ENCODE measurements at regions not wholly inside any gene's neighbourhood (a gene's known extent, or its start where the extent isn't known, plus 50 kb on each side); places are given as distances from the start of the nearest gene placed in this dataset.

- DNase-seq: no peak
Measured at GRCh38 chr10:107739951-107740350, 575.4 kb upstream of the SORCS1 start.

- no peak for DNase-seq
Measured at GRCh38 chr10:107733328-107734130, 569.0 kb upstream of the SORCS1 start.

- no peak for DNase-seq
Measured at GRCh38 chr10:107732045-107732444, 567.5 kb upstream of the SORCS1 start.

- no peak for DNase-seq
Measured at GRCh38 chr10:107728807-107729206, 564.3 kb upstream of the SORCS1 start.

GRCh38 chr10:107727767-107728317 lies 563.3 kb upstream of the SORCS1 start:
- no peak for DNase-seq

GRCh38 chr10:107718864-107719263 lies 554.4 kb upstream of the SORCS1 start:
- no peak for DNase-seq

- no peak for DNase-seq
Measured at GRCh38 chr10:107717046-107717445, 552.5 kb upstream of the SORCS1 start.

GRCh38 chr10:107715565-107715964 lies 551.1 kb upstream of the SORCS1 start:
- DNase-seq: no peak

- no peak for DNase-seq
Measured at GRCh38 chr10:107708981-107709380, 544.5 kb upstream of the SORCS1 start.

GRCh38 chr10:107706096-107706725 lies 541.7 kb upstream of the SORCS1 start:
- no peak for DNase-seq

- no peak for DNase-seq
Measured at GRCh38 chr10:107701943-107702342, 537.4 kb upstream of the SORCS1 start.

- DNase-seq: no peak
Measured at GRCh38 chr10:107692072-107692471, 527.6 kb upstream of the SORCS1 start.

GRCh38 chr10:107689323-107689722 lies 524.8 kb upstream of the SORCS1 start:
- DNase-seq: no peak

GRCh38 chr10:107687701-107688100 lies 523.2 kb upstream of the SORCS1 start:
- no peak for DNase-seq

GRCh38 chr10:107686095-107686494 lies 521.6 kb upstream of the SORCS1 start:
- peak in 12 of 51 donors; percentile 1 to 15 (median 4) for DNase-seq

GRCh38 chr10:107671960-107672359 lies 507.5 kb upstream of the SORCS1 start:
- DNase-seq: no peak

- no peak for DNase-seq
Measured at GRCh38 chr10:107666214-107666613, 501.7 kb upstream of the SORCS1 start.

- no peak for DNase-seq
Measured at GRCh38 chr10:107665459-107665858, 501.0 kb upstream of the SORCS1 start.

- DNase-seq: no peak
Measured at GRCh38 chr10:107657851-107658250, 493.3 kb upstream of the SORCS1 start.

GRCh38 chr10:107656932-107657331 lies 492.4 kb upstream of the SORCS1 start:
- DNase-seq: no peak

- DNase-seq: no peak
Measured at GRCh38 chr10:107653832-107654287, 489.4 kb upstream of the SORCS1 start.

GRCh38 chr10:107650939-107651338 lies 486.4 kb upstream of the SORCS1 start:
- no peak for DNase-seq

- no peak for DNase-seq
Measured at GRCh38 chr10:107649249-107649648, 484.7 kb upstream of the SORCS1 start.

Data from hypothalamus (tissue), 51 donors.